ENCODE measurements at regions not wholly inside any gene's neighbourhood (a gene's known extent, or its start where the extent isn't known, plus 50 kb on each side); places are given as distances from the start of the nearest gene placed in this dataset.
"Not testable (repeated sequence)": the region's sequence is repeated elsewhere in the genome, so short reads cannot be mapped to it uniquely, and the experiment has no call there.

GRCh38 chr14:61148742-61149350 is 132.3 kb downstream of the TMEM30B start:
- no peak overlapping the region for H3K4me3 Mint-ChIP-seq

GRCh38 chr14:61147831-61148549 is 133.1 kb downstream of the TMEM30B start:
- no peaks in the 10 kb centered on the region for H3K4me1 Mint-ChIP-seq (ENCODE audit: low read depth)
- peaks cover 5 to 9% of the 10 kb centered on the region in 2 donors for H3K36me3 Mint-ChIP-seq (ENCODE audit: insufficient read depth in 2 of 2)
- H3K4me3 Mint-ChIP-seq = no peak overlapping the region
- H3K27me3 Mint-ChIP-seq (ENCODE audit: low read depth) = peaks cover 20% of the 10 kb centered on the region
- H3K9me3 Mint-ChIP-seq = peaks cover 7 to 11% of the 10 kb centered on the region in 2 donors
- ATAC-seq (replicated peaks in 1 of 2) = no peak
- no peak overlapping the region for H3K27ac Mint-ChIP-seq
- DNase-seq = no peak

More at GRCh38 chr14:61148742-61149350, 132.3 kb downstream of the TMEM30B start:
- ATAC-seq (replicated peaks in 1 of 2) (no peak), DNase-seq (no peak)
- H3K9me3 Mint-ChIP-seq = peaks cover 5 to 7% of the 10 kb centered on the region in 2 donors
- no peaks in the 10 kb centered on the region for H3K4me1 Mint-ChIP-seq (ENCODE audit: low read depth)
- H3K27ac Mint-ChIP-seq = no peak overlapping the region
- H3K36me3 Mint-ChIP-seq (ENCODE audit: insufficient read depth in 2 of 2) = peaks cover 4 to 5% of the 10 kb centered on the region in 2 donors
- peaks cover 20% of the 10 kb centered on the region for H3K27me3 Mint-ChIP-seq (ENCODE audit: low read depth)

GRCh38 chr14:61147381-61147821 is 133.7 kb downstream of the TMEM30B start:
- Mint-ChIP-seq H3K27me3 (ENCODE audit: low read depth) (peaks cover 20% of the 10 kb centered on the region), H3K36me3 (ENCODE audit: insufficient read depth in 2 of 2) (peaks cover 5 to 9% of the 10 kb centered on the region in 2 donors), H3K27ac (no peak overlapping the region), H3K4me3 (no peak overlapping the region), H3K9me3 (peaks cover 7 to 11% of the 10 kb centered on the region in 2 donors), H3K4me1 (ENCODE audit: low read depth) (no peaks in the 10 kb centered on the region)
- DNase-seq (no peak), ATAC-seq (replicated peaks in 1 of 2) (no peak)

- DNase-seq = no peak
- peaks cover 5 to 9% of the 10 kb centered on the region in 2 donors for H3K36me3 Mint-ChIP-seq (ENCODE audit: insufficient read depth in 2 of 2)
- peaks cover 20% of the 10 kb centered on the region for H3K27me3 Mint-ChIP-seq (ENCODE audit: low read depth)
- H3K4me1 Mint-ChIP-seq (ENCODE audit: low read depth) = no peaks in the 10 kb centered on the region
- no peak overlapping the region for H3K4me3 Mint-ChIP-seq
- no peak overlapping the region for H3K27ac Mint-ChIP-seq
- peaks cover 7 to 11% of the 10 kb centered on the region in 2 donors for H3K9me3 Mint-ChIP-seq
- no peak for ATAC-seq (replicated peaks in 1 of 2)
These were observed 134.2 kb downstream of the TMEM30B start for GRCh38 chr14:61146899-61147298.

GRCh38 chr14:61145903-61146481 is 135.1 kb downstream of the TMEM30B start:
- DNase-seq (no peak), ATAC-seq (replicated peaks in 1 of 2) (no peak)
- Mint-ChIP-seq H3K27me3 (ENCODE audit: low read depth) (peaks cover 14% of the 10 kb centered on the region), H3K4me1 (ENCODE audit: low read depth) (no peaks in the 10 kb centered on the region), H3K9me3 (peaks cover 7 to 11% of the 10 kb centered on the region in 2 donors), H3K36me3 (ENCODE audit: insufficient read depth in 2 of 2) (peaks cover 5 to 9% of the 10 kb centered on the region in 2 donors), H3K27ac (no peak overlapping the region), H3K4me3 (no peak overlapping the region)

GRCh38 chr14:61145034-61145902 is 135.9 kb downstream of the TMEM30B start:
- H3K27me3 Mint-ChIP-seq (ENCODE audit: low read depth) = peaks cover 15% of the 10 kb centered on the region
- H3K4me3 Mint-ChIP-seq = no peak overlapping the region
- ATAC-seq (replicated peaks in 1 of 2) (no peak), DNase-seq (no peak)
- H3K27ac Mint-ChIP-seq = no peak overlapping the region
- H3K4me1 Mint-ChIP-seq (ENCODE audit: low read depth) = no peaks in the 10 kb centered on the region
- H3K9me3 Mint-ChIP-seq = peaks cover 7 to 11% of the 10 kb centered on the region in 2 donors
- peaks cover 5 to 9% of the 10 kb centered on the region in 2 donors for H3K36me3 Mint-ChIP-seq (ENCODE audit: insufficient read depth in 2 of 2)

- ATAC-seq (replicated peaks in 1 of 2); H3K36me3 Mint-ChIP-seq (ENCODE audit: insufficient read depth in 2 of 2); H3K27ac Mint-ChIP-seq; H3K4me3 Mint-ChIP-seq; H3K4me1 Mint-ChIP-seq (ENCODE audit: low read depth); DNase-seq: not testable (repeated sequence)
- H3K9me3 Mint-ChIP-seq = peaks cover 8 to 11% of the 10 kb centered on the region in 2 donors
- H3K27me3 Mint-ChIP-seq (ENCODE audit: low read depth) = peaks cover 11% of the 10 kb centered on the region
These were observed 136.8 kb downstream of the TMEM30B start for GRCh38 chr14:61144117-61145033.

- no peak for DNase-seq
- Mint-ChIP-seq H3K4me1 (ENCODE audit: low read depth) (no peaks in the 10 kb centered on the region), H3K36me3 (ENCODE audit: insufficient read depth in 2 of 2) (peaks cover 9 to 13% of the 10 kb centered on the region in 2 donors), H3K27ac (no peak overlapping the region), H3K27me3 (ENCODE audit: low read depth) (peaks cover 34% of the 10 kb centered on the region), H3K4me3 (no peak overlapping the region), H3K9me3 (peaks cover 14 to 15% of the 10 kb centered on the region in 2 donors)
- no peak for ATAC-seq (replicated peaks in 1 of 2)
These were observed 140.3 kb downstream of the TMEM30B start for GRCh38 chr14:61140872-61141271.

- DNase-seq (no peak), ATAC-seq (replicated peaks in 1 of 2) (no peak)
- Mint-ChIP-seq H3K27me3 (ENCODE audit: low read depth) (peaks cover 40% of the 10 kb centered on the region), H3K27ac (no peak overlapping the region), H3K9me3 (peaks cover 15% of the 10 kb centered on the region in 2 donors), H3K36me3 (ENCODE audit: insufficient read depth in 2 of 2) (peaks cover 9 to 13% of the 10 kb centered on the region in 2 donors), H3K4me1 (ENCODE audit: low read depth) (no peaks in the 10 kb centered on the region), H3K4me3 (no peak overlapping the region)
These were observed 140.9 kb downstream of the TMEM30B start for GRCh38 chr14:61140271-61140670.

- Mint-ChIP-seq H3K27ac (peak overlapping the region; percentile 10), H3K4me3 (no peak overlapping the region), H3K36me3 (ENCODE audit: insufficient read depth in 2 of 2) (peaks cover 4 to 9% of the 10 kb centered on the region in 2 donors), H3K9me3 (peaks cover 10 to 11% of the 10 kb centered on the region in 2 donors), H3K27me3 (ENCODE audit: low read depth) (peaks cover 44% of the 10 kb centered on the region), H3K4me1 (ENCODE audit: low read depth) (no peaks in the 10 kb centered on the region)
- DNase-seq = no peak
- ATAC-seq (replicated peaks in 1 of 2) = no peak
These were observed 142.0 kb downstream of the TMEM30B start for GRCh38 chr14:61139006-61139599.

- DNase-seq = no peak
- no peak overlapping the region for H3K4me3 Mint-ChIP-seq
- H3K4me1 Mint-ChIP-seq (ENCODE audit: low read depth) = no peaks in the 10 kb centered on the region
- peaks cover 41% of the 10 kb centered on the region for H3K27me3 Mint-ChIP-seq (ENCODE audit: low read depth)
- peaks cover 6 to 7% of the 10 kb centered on the region in 2 donors for H3K9me3 Mint-ChIP-seq
- peak; percentile 62 to 76 for ATAC-seq (replicated peaks in 1 of 2)
- peaks cover 3 to 4% of the 10 kb centered on the region in 2 donors for H3K36me3 Mint-ChIP-seq (ENCODE audit: insufficient read depth in 2 of 2)
- no peak overlapping the region for H3K27ac Mint-ChIP-seq
These were observed 148.2 kb downstream of the TMEM30B start for GRCh38 chr14:61132894-61133293.

All from activated T-cell treated with anti-CD3 and anti-CD28 coated beads, Interleukin-2, amount 50 U/mL, for 72 hours (primary cell).